ENCODE measurements at regions not wholly inside any gene's neighbourhood (a gene's known extent, or its start where the extent isn't known, plus 50 kb on each side); places are given as distances from the start of the nearest gene placed in this dataset.

DNA sequence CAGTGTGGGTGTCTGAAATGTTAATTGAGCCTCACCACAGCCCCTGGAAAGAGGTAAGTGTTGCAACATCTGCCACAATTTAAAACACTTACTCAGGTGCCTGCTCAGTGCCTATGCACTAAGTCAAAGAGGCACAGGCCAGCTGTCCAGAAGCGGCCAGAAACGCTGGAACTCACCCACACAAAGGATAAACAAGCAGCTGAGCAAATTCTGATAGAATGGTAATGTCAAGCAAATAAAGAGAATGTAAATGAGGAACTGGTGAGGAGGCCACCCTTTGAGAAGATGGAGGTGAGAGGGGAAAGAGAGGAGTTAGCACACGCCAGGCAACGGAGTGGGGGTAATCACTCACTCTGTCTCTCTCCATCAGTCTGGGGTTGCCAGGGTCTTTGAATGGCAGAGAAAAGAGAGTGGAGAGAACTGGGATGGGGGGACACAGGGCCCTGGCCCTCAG is 67.7 kb upstream of the SERP2 start:
- H3K9ac ChIP-seq (ENCODE audit: insufficient read depth, low read length, poor library complexity, severe bottlenecking): no peak overlapping the region
- H4K20me1 ChIP-seq (ENCODE audit: insufficient read depth, low read length): no peaks in the 10 kb centered on the region
- peak overlapping the region; percentile 5 for H3K4me2 ChIP-seq (replicated peaks; ENCODE audit: extremely low read depth, low read length, poor library complexity, severe bottlenecking)
- intact Hi-C loops (cut with micrococcal nuclease): loop anchor here in 1 of 2 donors (10.0 kb wide), 1 partner anchor 129 kb away; no protein-coding TSS in a partner anchor
- Mint-ChIP-seq H3K36me3 (no peaks in the 10 kb centered on the region), H3K27me3 (ENCODE audit: low read depth in 3 of 3) (peaks cover 0 to 4% (median 3%) of the 10 kb centered on the region in 3 donors), H3K4me3 (peak overlapping the region in 1 of 2 donors; percentile 37), H3K27ac (peak overlapping the region in 2 of 7 donors; percentile 23 to 84), H3K4me1 (peaks cover 21% of the 10 kb centered on the region), H3K9me3 (peaks cover 0 to 3% (median 0%) of the 10 kb centered on the region in 7 donors)
- H3K36me3 ChIP-seq (replicated peaks in 1 of 2; ENCODE audit: control insufficient read depth in 1 of 2, insufficient read depth in 2 of 2, low read length in 2 of 2): no peaks in the 10 kb centered on the region
- no peaks in the 10 kb centered on the region for H3K79me2 ChIP-seq (ENCODE audit: insufficient read depth, low read length)
- H3K4me3 ChIP-seq (replicated peaks in 1 of 3; ENCODE audit: low read depth in 2 of 3, low read length in 3 of 3): no peak overlapping the region
- H3K27me3 ChIP-seq (ENCODE audit: control insufficient read depth in 2 of 2, insufficient read depth in 2 of 2, low read length in 2 of 2): no peaks in the 10 kb centered on the region
- peaks cover 8 to 9% of the 10 kb centered on the region in 2 donors for H3K4me1 ChIP-seq (ENCODE audit: control insufficient read depth in 1 of 2, insufficient read depth in 2 of 2, low read length in 2 of 2)
- DNase-seq: no peak
- TF ChIP-seq, protein P1, sequence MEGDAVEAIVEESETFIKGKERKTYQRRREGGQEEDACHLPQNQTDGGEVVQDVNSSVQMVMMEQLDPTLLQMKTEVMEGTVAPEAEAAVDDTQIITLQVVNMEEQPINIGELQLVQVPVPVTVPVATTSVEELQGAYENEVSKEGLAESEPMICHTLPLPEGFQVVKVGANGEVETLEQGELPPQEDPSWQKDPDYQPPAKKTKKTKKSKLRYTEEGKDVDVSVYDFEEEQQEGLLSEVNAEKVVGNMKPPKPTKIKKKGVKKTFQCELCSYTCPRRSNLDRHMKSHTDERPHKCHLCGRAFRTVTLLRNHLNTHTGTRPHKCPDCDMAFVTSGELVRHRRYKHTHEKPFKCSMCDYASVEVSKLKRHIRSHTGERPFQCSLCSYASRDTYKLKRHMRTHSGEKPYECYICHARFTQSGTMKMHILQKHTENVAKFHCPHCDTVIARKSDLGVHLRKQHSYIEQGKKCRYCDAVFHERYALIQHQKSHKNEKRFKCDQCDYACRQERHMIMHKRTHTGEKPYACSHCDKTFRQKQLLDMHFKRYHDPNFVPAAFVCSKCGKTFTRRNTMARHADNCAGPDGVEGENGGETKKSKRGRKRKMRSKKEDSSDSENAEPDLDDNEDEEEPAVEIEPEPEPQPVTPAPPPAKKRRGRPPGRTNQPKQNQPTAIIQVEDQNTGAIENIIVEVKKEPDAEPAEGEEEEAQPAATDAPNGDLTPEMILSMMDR (IDR thresholded peaks at IDR 0.05): no peak
- H3K27ac ChIP-seq (ENCODE audit: low read depth in 1 of 2, low read length in 2 of 2): no peak overlapping the region
- no peaks in the 10 kb centered on the region for H3K9me3 ChIP-seq (replicated peaks in 1 of 2; ENCODE audit: control insufficient read depth in 1 of 2, insufficient read depth in 1 of 2, low read length in 2 of 2)
- H2AFZ ChIP-seq (ENCODE audit: insufficient read depth, low read depth, low read length, poor library complexity, severe bottlenecking): peak overlapping the region; percentile 6
- 80% methylated on average over 1 of the region's 4 CpGs for WGBS (ENCODE audit: insufficient coverage)

DNA sequence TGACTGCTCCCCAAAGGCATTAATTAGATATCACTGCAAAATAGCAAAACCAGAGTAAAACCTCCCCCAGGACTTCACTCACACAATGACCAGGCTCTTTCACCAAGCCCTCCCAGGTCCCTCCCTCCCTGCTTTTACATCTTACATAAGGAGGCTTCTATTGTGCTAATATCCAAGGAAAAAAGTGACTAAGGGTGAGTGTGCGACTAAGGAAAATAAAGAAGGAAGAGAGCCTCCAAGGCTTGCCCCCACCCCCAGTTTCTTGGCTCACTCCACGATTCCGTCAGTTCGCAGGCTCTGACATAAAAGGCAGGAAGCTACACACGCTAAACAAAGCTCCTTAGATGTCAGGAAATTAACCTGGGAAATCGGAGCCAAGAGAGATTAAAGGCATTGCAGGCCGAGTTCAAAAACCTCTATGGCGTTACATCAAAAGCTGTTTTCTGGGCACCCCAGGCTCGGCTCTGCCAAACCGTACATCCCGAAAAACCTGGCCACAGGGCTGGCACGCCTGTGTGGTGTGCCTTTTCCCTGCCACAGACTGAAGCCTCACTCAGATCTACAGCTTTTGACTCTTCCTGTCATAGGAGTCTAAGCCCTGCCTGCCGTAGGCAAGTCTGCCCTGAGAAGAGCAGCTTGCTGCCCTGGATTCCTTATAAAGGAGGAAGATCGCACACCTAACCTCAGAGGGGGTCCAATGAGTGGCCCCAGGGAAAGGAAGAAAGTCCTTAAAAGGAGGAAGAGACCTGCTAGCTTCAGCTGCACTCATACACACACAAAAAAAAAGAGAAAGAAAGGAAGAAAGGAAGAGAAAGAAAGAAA is 67.0 kb upstream of the SERP2 start:
- Histone ChIP-seq H4K20me1 (ENCODE audit: insufficient read depth, low read length) (no peaks in the 10 kb centered on the region), H3K9ac (ENCODE audit: insufficient read depth, low read length, poor library complexity, severe bottlenecking) (no peak overlapping the region), H3K9me3 (replicated peaks in 1 of 2; ENCODE audit: control insufficient read depth in 1 of 2, insufficient read depth in 1 of 2, low read length in 2 of 2) (no peaks in the 10 kb centered on the region), H3K27ac (ENCODE audit: low read depth in 1 of 2, low read length in 2 of 2) (no peak overlapping the region), H2AFZ (ENCODE audit: insufficient read depth, low read depth, low read length, poor library complexity, severe bottlenecking) (peak overlapping the region; percentile 15), H3K27me3 (ENCODE audit: control insufficient read depth in 2 of 2, insufficient read depth in 2 of 2, low read length in 2 of 2) (no peaks in the 10 kb centered on the region), H3K4me1 (ENCODE audit: control insufficient read depth in 1 of 2, insufficient read depth in 2 of 2, low read length in 2 of 2) (peaks cover 1 to 3% of the 10 kb centered on the region in 2 donors), H3K79me2 (ENCODE audit: insufficient read depth, low read length) (no peaks in the 10 kb centered on the region), H3K36me3 (replicated peaks in 1 of 2; ENCODE audit: control insufficient read depth in 1 of 2, insufficient read depth in 2 of 2, low read length in 2 of 2) (no peaks in the 10 kb centered on the region), H3K4me2 (replicated peaks; ENCODE audit: extremely low read depth, low read length, poor library complexity, severe bottlenecking) (peak overlapping the region; percentile 5), H3K4me3 (replicated peaks in 1 of 3; ENCODE audit: low read depth in 2 of 3, low read length in 3 of 3) (no peak overlapping the region)
- H3K4me3 Mint-ChIP-seq: peak overlapping the region; percentile 22 to 31
- H3K4me1 Mint-ChIP-seq: peaks cover 14% of the 10 kb centered on the region
- H3K9me3 Mint-ChIP-seq: peaks cover 0 to 1% (median 0%) of the 10 kb centered on the region in 7 donors
- TF ChIP-seq, protein P1 (IDR thresholded peaks at IDR 0.05): no peak
- peak in 2 of 3 donors; percentile 11 to 18 for DNase-seq
- WGBS (ENCODE audit: insufficient coverage): 19% methylated on average over 9 of the region's 14 CpGs
- peak overlapping the region in 3 of 7 donors; percentile 23 to 76 (median 50) for H3K27ac Mint-ChIP-seq
- H3K36me3 Mint-ChIP-seq: no peaks in the 10 kb centered on the region
- intact Hi-C loops (cut with micrococcal nuclease): loop anchor here in 1 of 2 donors (10.0 kb wide), 1 partner anchor 128 kb away; no protein-coding TSS in a partner anchor
- H3K27me3 Mint-ChIP-seq (ENCODE audit: low read depth in 3 of 3): peaks cover 0 to 4% (median 3%) of the 10 kb centered on the region in 3 donors
